Karpas-422 (cell line): ENCODE measurements at regions not wholly inside any gene's neighbourhood (a gene's known extent, or its start where the extent isn't known, plus 50 kb on each side); places are given as distances from the start of the nearest gene placed in this dataset.

Source experiments
- DNase-seq: peaks from one replicate; pipeline ENCODE4 v3.0.0-alpha.2; 2015
- H2AFZ ChIP-seq: fragments of 200-600 bp; sonication (generic); 2 replicates; pipeline ENCODE4 v1.6.1; 2014; ENCODE audit warnings: antibody characterized with exemption, low read length, mixed read lengths
- H3K27ac ChIP-seq: fragments of 200-600 bp; sonication (generic); 2 replicates; pipeline ENCODE4 v1.5.1; 2014; ENCODE audit warnings: mild to moderate bottlenecking, low read length, moderate library complexity
- H3K27me3 ChIP-seq: fragments of 200-600 bp; sonication (generic); 2 replicates; pipeline ENCODE4 v1.6.1; 2014; ENCODE audit warnings: low read length, mixed read lengths
- H3K36me3 ChIP-seq: fragments of 200-600 bp; sonication (generic); 2 replicates; pipeline ENCODE4 v1.6.1; 2014; ENCODE audit warnings: low read length, mixed read lengths; ENCODE audit not compliant: insufficient read depth
- H3K4me1 ChIP-seq: fragments of 200-600 bp; sonication (generic); 2 replicates; pipeline ENCODE4 v1.6.1; 2014; ENCODE audit warnings: mild to moderate bottlenecking, low read length, mixed read lengths
- H3K4me2 ChIP-seq: fragments of 200-600 bp; sonication (generic); 2 replicates; pipeline ENCODE4 v1.6.1; 2014; ENCODE audit warnings: low read length, low read depth, mild to moderate bottlenecking; ENCODE audit not compliant: poor library complexity, severe bottlenecking
- H3K4me3 ChIP-seq: fragments of 200-600 bp; sonication (generic); 2 replicates; pipeline ENCODE4 v1.5.1; 2014; ENCODE audit warnings: mild to moderate bottlenecking, antibody characterized with exemption, low read length, mixed read lengths
- H3K79me2 ChIP-seq: fragments of 200-600 bp; sonication (generic); 2 replicates; pipeline ENCODE4 v1.6.1; 2014; ENCODE audit warnings: mild to moderate bottlenecking, low read length, mixed read lengths
- H3K9ac ChIP-seq: fragments of 200-600 bp; sonication (generic); 2 replicates; pipeline ENCODE4 v1.6.0; 2014; ENCODE audit warnings: low read length
- H3K9me2 ChIP-seq: fragments of 200-600 bp; sonication (generic), shearing (Covaris generic); replicated peaks from 2 replicates; pipeline ENCODE4 v1.6.0; 2014; ENCODE audit warnings: mild to moderate bottlenecking, low read length, moderate library complexity; ENCODE audit not compliant: insufficient read depth
- H3K9me3 ChIP-seq: fragments of 300-700, 200-600 bp; sonication (generic); 2 replicates; pipeline ENCODE4 v1.6.1; 2014; ENCODE audit warnings: low read length, mixed read lengths
- H4K20me1 ChIP-seq: fragments of 200-600 bp; sonication (generic); 2 replicates; pipeline ENCODE4 v1.6.1; 2014; ENCODE audit warnings: mild to moderate bottlenecking, antibody characterized with exemption, low read length, low read depth; ENCODE audit not compliant: insufficient read depth

DNA sequence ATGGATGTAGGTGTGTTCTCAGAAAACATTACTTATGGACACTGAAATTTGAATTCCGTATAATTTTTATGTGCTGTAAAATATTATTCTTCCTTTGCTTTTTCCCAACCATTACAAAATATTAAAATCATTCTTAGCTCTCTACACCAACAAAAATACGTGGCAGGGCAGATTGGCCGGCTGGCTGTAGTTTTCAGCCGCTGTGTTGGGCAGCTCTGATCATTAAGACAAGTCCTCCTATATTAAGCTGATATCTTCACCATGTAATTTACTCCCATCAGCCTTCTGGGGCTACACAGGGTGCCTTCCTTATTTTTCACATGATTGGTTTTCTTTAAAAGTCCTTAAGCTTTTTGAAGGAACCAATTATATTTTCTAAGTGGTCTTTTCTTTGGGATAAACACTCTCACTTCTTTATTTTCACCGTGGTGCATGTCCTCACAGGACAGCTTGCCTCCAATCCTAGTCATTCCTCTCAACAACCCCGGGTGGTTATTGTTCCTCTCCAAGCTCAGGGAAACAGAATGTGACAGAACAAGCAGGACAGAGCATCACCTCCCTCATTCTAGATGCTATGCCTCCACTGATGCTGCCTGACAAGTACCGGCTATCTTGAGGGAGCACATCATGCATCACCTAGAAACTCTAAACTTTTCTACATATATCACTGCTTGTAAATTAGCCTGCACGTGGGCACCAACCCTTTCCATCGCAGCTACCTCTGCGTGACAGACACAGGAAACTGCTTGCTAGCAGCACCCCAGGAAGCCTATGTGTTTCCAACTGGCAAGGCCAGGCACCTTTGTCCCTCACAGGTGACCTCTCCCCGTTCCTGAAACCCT is 362.3 kb downstream of the MYCN start:
- Histone ChIP-seq H3K27me3 (no peaks in the 10 kb centered on the region), H2AFZ (no peak overlapping the region), H3K9me3 (no peaks in the 10 kb centered on the region), H3K9me2 (no peaks in the 10 kb centered on the region), H4K20me1 (no peaks in the 10 kb centered on the region), H3K27ac (no peak overlapping the region), H3K9ac (no peak overlapping the region), H3K79me2 (no peaks in the 10 kb centered on the region), H3K4me3 (no peak overlapping the region), H3K4me1 (no peaks in the 10 kb centered on the region), H3K4me2 (no peak overlapping the region), H3K36me3 (no peaks in the 10 kb centered on the region)
- no peak for DNase-seq

DNA sequence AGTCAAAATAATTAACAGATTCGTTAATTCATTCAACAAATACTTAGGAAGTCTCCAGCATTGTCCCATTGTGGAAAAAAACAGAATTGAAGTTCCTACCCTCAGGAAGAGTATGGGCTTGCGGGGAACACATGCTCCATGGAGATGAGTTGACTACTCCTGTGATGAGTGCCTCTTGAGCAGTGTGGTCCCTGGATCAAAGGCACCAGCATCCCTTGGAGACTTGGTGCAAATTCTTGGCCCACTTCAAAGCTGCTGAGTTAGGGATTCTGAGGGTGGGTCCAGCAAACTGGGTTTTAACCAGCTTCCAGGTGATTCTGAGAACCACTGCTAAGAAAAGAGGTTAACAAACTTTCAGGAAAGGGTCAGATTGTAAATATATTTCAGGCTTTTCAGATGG is 361.6 kb downstream of the MYCN start:
- Histone ChIP-seq H3K4me3 (no peak overlapping the region), H3K9me2 (no peaks in the 10 kb centered on the region), H3K79me2 (no peaks in the 10 kb centered on the region), H3K4me2 (no peak overlapping the region), H3K9me3 (no peaks in the 10 kb centered on the region), H3K4me1 (no peaks in the 10 kb centered on the region), H3K27ac (no peak overlapping the region), H3K9ac (no peak overlapping the region), H2AFZ (no peak overlapping the region), H3K36me3 (no peaks in the 10 kb centered on the region), H3K27me3 (no peaks in the 10 kb centered on the region), H4K20me1 (no peaks in the 10 kb centered on the region)
- DNase-seq: no peak

- Histone ChIP-seq H4K20me1 (no peaks in the 10 kb centered on the region), H3K79me2 (no peaks in the 10 kb centered on the region), H3K9me3 (no peaks in the 10 kb centered on the region), H3K36me3 (no peaks in the 10 kb centered on the region), H3K4me2 (no peak overlapping the region), H3K4me1 (no peaks in the 10 kb centered on the region), H2AFZ (no peak overlapping the region), H3K9me2 (no peaks in the 10 kb centered on the region), H3K4me3 (no peak overlapping the region), H3K27ac (no peak overlapping the region), H3K27me3 (no peaks in the 10 kb centered on the region), H3K9ac (no peak overlapping the region)
- DNase-seq: no peak
Measured at GRCh38 chr2:16298866-16299265, 358.5 kb downstream of the MYCN start.

GRCh38 chr2:16296331-16297250 is 356.2 kb downstream of the MYCN start:
- H3K79me2 ChIP-seq: no peaks in the 10 kb centered on the region
- H3K9me2 ChIP-seq: no peaks in the 10 kb centered on the region
- H3K4me3 ChIP-seq: no peak overlapping the region
- H3K4me2 ChIP-seq: no peak overlapping the region
- H3K27me3 ChIP-seq: no peaks in the 10 kb centered on the region
- no peak for DNase-seq
- no peak overlapping the region for H3K27ac ChIP-seq
- no peaks in the 10 kb centered on the region for H3K36me3 ChIP-seq
- H3K9me3 ChIP-seq: no peaks in the 10 kb centered on the region
- H3K4me1 ChIP-seq: no peaks in the 10 kb centered on the region
- H3K9ac ChIP-seq: no peak overlapping the region
- H2AFZ ChIP-seq: no peak overlapping the region
- no peaks in the 10 kb centered on the region for H4K20me1 ChIP-seq

- H3K4me1 ChIP-seq: no peaks in the 10 kb centered on the region
- H3K36me3 ChIP-seq: no peaks in the 10 kb centered on the region
- H3K9me3 ChIP-seq: no peaks in the 10 kb centered on the region
- no peak for DNase-seq
- H3K27me3 ChIP-seq: no peaks in the 10 kb centered on the region
- no peaks in the 10 kb centered on the region for H4K20me1 ChIP-seq
- H3K9me2 ChIP-seq: no peaks in the 10 kb centered on the region
- no peaks in the 10 kb centered on the region for H3K79me2 ChIP-seq
- H3K27ac ChIP-seq: no peak overlapping the region
- H3K4me3 ChIP-seq: no peak overlapping the region
- no peak overlapping the region for H3K4me2 ChIP-seq
- H2AFZ ChIP-seq: no peak overlapping the region
- no peak overlapping the region for H3K9ac ChIP-seq
Measured at GRCh38 chr2:16296038-16296290, 355.6 kb downstream of the MYCN start.

DNA sequence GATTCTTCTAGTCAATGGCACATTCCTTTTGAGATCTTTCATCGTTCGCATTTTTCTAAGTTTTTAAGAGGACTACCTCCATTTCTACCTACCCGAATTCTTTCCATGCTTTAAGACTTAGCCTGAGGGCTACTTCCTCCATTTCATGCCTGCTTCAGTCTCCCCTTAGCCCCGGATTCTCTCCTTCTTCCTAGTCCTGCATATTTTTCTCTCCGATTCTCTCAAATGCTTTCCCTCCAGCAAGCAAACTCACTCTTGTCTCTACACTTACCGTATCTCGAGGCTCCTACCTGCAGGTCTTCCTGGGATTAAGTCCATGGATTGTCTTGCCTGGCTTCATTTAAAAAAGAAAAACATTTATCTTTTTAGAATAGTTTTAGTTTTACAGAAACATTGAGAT is 354.4 kb downstream of the MYCN start:
- H3K27ac ChIP-seq: no peak overlapping the region
- H2AFZ ChIP-seq: no peak overlapping the region
- no peaks in the 10 kb centered on the region for H3K79me2 ChIP-seq
- H3K4me3 ChIP-seq: no peak overlapping the region
- H3K9ac ChIP-seq: no peak overlapping the region
- no peak overlapping the region for H3K4me2 ChIP-seq
- H3K27me3 ChIP-seq: no peaks in the 10 kb centered on the region
- no peaks in the 10 kb centered on the region for H3K4me1 ChIP-seq
- H3K36me3 ChIP-seq: no peaks in the 10 kb centered on the region
- no peaks in the 10 kb centered on the region for H3K9me2 ChIP-seq
- H3K9me3 ChIP-seq: no peaks in the 10 kb centered on the region
- H4K20me1 ChIP-seq: no peaks in the 10 kb centered on the region
- no peak for DNase-seq

GRCh38 chr2:16293871-16294270 is 353.5 kb downstream of the MYCN start:
- Histone ChIP-seq H4K20me1 (no peaks in the 10 kb centered on the region), H3K4me3 (no peak overlapping the region), H3K27me3 (no peaks in the 10 kb centered on the region), H3K4me1 (no peaks in the 10 kb centered on the region), H3K9me3 (no peaks in the 10 kb centered on the region), H3K4me2 (no peak overlapping the region), H3K36me3 (no peaks in the 10 kb centered on the region), H3K27ac (no peak overlapping the region), H3K9me2 (no peaks in the 10 kb centered on the region), H2AFZ (no peak overlapping the region), H3K9ac (no peak overlapping the region), H3K79me2 (no peaks in the 10 kb centered on the region)
- no peak for DNase-seq

DNA sequence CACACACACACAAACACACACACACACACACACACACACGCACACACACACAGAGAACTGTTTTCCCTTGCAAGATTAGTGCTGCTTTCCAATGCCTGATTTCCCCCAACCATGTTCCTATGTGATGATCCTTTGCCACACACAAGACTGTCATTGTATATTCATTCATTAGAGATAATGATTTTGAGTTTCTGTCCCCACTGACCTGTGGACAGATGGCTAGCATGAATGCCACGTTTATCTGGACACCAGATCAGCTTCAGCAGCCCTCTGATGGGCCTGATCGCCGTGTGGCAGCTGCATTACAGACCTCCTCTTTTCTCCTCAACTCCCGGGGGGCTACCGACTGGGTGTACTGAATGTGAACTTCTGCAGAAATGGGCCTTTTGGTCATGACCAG is 353.0 kb downstream of the MYCN start:
- H3K4me3 ChIP-seq: no peak overlapping the region
- no peak overlapping the region for H3K9ac ChIP-seq
- DNase-seq: no peak
- no peak overlapping the region for H3K4me2 ChIP-seq
- H3K79me2 ChIP-seq: no peaks in the 10 kb centered on the region
- no peaks in the 10 kb centered on the region for H3K4me1 ChIP-seq
- H3K27ac ChIP-seq: no peak overlapping the region
- H2AFZ ChIP-seq: no peak overlapping the region
- no peaks in the 10 kb centered on the region for H3K9me2 ChIP-seq
- no peaks in the 10 kb centered on the region for H3K9me3 ChIP-seq
- no peaks in the 10 kb centered on the region for H3K36me3 ChIP-seq
- no peaks in the 10 kb centered on the region for H4K20me1 ChIP-seq
- no peaks in the 10 kb centered on the region for H3K27me3 ChIP-seq
